GM23338 (cell line): ENCODE measurements at regions not wholly inside any gene's neighbourhood (a gene's known extent, or its start where the extent isn't known, plus 50 kb on each side); places are given as distances from the start of the nearest gene placed in this dataset.

Source experiments
- CREB1 ChIP-seq: fragments of 250-450 bp; sonication (Bioruptor Pico); IDR thresholded peaks from 2 replicates; pipeline ENCODE4 v1.5.0; 2020; ENCODE audit warnings: low read depth, mild to moderate bottlenecking, moderate library complexity
- EZH2 ChIP-seq: fragments of 200-600 bp; sonication (generic); IDR thresholded peaks from one replicate; pipeline ENCODE4 v1.8.0; 2017; ENCODE audit warnings: antibody characterized with exemption, mild to moderate bottlenecking, low read depth; ENCODE audit not compliant: unreplicated experiment
- EZH2phosphoT487 ChIP-seq: fragments of 200-600 bp; sonication (generic); IDR thresholded peaks from one replicate; pipeline ENCODE4 v1.8.1; 2018; ENCODE audit warnings: antibody characterized with exemption; ENCODE audit not compliant: unreplicated experiment
- NANOG ChIP-seq: IDR thresholded peaks from 2 replicates; pipeline ENCODE4 v1.6.1; 2016; ENCODE audit warnings: antibody characterized with exemption, borderline replicate concordance
- POLR2AphosphoS5 ChIP-seq: IDR thresholded peaks from 2 replicates; pipeline ENCODE4 v1.6.1; 2016; ENCODE audit warnings: antibody characterized with exemption, low read depth
- STAT1 ChIP-seq: IDR thresholded peaks from one replicate; pipeline ENCODE4 v1.6.1; 2016; ENCODE audit warnings: antibody characterized with exemption; ENCODE audit not compliant: unreplicated experiment
- ZNF114 ChIP-seq: fragments of 250-450 bp; sonication (Bioruptor Pico); IDR thresholded peaks from 2 replicates; pipeline ENCODE4 v1.5.0; 2020; ENCODE audit warnings: mild to moderate bottlenecking, moderate library complexity
- ZNF331 ChIP-seq: fragments of 250-450 bp; sonication (Bioruptor Pico); IDR thresholded peaks from 2 replicates; pipeline ENCODE4 v1.5.0; 2020; ENCODE audit warnings: low read depth, mild to moderate bottlenecking, moderate library complexity
- TF ChIP-seq, protein P1 (sequence below): fragments of 250-450 bp; sonication (Bioruptor Pico); IDR thresholded peaks from 2 replicates; pipeline ENCODE4 v1.5.0; 2020; ENCODE audit warnings: mild to moderate bottlenecking, moderate library complexity
- TF ChIP-seq, protein P2 (sequence below), 2 experiments: fragments of 200-600 bp in 1 of 2; sonication (generic) in 1 of 2; conservative IDR thresholded peaks; 2 replicates each; pipeline versions ENCODE4 v1.5.1 to v1.6.1; 2016 to 2017; ENCODE audit warnings: antibody characterized with exemption in 2 of 2, low read depth in 2 of 2, mild to moderate bottlenecking in 2 of 2, moderate library complexity in 1 of 2
- TF ChIP-seq, protein P3 (sequence below): IDR thresholded peaks from 2 replicates; pipeline ENCODE4 v1.6.1; 2016; ENCODE audit warnings: antibody characterized with exemption

DNA sequence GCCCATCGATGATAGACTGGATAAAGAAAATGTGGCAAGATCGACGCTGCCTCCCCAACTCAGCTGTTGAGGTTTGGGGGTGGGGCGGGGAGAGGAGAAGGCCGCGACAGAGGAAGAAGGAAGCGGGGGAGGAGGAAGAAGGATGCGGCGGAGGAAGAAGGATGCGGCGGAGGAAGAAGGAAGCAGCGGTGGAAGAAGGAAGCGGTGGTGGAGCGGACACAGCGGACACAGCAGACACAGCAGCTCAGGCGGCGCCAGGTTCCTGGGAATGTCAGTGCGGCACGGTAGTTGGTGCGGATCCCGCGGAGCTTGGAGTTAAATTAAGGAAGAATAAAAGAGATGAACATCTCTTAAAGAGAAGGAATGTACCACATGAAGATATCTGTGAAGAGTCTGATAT is 163.9 kb upstream of the NT5E start (continued):
- TF ChIP-seq, protein P1, sequence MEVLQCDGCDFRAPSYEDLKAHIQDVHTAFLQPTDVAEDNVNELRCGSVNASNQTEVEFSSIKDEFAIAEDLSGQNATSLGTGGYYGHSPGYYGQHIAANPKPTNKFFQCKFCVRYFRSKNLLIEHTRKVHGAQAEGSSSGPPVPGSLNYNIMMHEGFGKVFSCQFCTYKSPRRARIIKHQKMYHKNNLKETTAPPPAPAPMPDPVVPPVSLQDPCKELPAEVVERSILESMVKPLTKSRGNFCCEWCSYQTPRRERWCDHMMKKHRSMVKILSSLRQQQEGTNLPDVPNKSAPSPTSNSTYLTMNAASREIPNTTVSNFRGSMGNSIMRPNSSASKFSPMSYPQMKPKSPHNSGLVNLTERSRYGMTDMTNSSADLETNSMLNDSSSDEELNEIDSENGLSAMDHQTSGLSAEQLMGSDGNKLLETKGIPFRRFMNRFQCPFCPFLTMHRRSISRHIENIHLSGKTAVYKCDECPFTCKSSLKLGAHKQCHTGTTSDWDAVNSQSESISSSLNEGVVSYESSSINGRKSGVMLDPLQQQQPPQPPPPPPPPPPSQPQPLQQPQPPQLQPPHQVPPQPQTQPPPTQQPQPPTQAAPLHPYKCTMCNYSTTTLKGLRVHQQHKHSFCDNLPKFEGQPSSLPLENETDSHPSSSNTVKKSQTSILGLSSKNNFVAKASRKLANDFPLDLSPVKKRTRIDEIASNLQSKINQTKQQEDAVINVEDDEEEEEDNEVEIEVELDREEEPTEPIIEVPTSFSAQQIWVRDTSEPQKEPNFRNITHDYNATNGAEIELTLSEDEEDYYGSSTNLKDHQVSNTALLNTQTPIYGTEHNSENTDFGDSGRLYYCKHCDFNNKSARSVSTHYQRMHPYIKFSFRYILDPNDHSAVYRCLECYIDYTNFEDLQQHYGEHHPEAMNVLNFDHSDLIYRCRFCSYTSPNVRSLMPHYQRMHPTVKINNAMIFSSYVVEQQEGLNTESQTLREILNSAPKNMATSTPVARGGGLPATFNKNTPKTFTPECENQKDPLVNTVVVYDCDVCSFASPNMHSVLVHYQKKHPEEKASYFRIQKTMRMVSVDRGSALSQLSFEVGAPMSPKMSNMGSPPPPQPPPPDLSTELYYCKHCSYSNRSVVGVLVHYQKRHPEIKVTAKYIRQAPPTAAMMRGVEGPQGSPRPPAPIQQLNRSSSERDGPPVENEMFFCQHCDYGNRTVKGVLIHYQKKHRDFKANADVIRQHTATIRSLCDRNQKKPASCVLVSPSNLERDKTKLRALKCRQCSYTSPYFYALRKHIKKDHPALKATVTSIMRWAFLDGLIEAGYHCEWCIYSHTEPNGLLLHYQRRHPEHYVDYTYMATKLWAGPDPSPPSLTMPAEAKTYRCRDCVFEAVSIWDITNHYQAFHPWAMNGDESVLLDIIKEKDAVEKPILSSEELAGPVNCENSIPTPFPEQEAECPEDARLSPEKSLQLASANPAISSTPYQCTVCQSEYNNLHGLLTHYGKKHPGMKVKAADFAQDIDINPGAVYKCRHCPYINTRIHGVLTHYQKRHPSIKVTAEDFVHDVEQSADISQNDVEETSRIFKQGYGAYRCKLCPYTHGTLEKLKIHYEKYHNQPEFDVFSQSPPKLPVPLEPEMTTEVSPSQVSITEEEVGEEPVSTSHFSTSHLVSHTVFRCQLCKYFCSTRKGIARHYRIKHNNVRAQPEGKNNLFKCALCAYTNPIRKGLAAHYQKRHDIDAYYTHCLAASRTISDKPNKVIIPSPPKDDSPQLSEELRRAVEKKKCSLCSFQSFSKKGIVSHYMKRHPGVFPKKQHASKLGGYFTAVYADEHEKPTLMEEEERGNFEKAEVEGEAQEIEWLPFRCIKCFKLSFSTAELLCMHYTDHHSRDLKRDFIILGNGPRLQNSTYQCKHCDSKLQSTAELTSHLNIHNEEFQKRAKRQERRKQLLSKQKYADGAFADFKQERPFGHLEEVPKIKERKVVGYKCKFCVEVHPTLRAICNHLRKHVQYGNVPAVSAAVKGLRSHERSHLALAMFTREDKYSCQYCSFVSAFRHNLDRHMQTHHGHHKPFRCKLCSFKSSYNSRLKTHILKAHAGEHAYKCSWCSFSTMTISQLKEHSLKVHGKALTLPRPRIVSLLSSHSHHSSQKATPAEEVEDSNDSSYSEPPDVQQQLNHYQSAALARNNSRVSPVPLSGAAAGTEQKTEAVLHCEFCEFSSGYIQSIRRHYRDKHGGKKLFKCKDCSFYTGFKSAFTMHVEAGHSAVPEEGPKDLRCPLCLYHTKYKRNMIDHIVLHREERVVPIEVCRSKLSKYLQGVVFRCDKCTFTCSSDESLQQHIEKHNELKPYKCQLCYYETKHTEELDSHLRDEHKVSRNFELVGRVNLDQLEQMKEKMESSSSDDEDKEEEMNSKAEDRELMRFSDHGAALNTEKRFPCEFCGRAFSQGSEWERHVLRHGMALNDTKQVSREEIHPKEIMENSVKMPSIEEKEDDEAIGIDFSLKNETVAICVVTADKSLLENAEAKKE (CRISPR knock-in tag) = no peak
- TF ChIP-seq EZH2 = no peak
- TF ChIP-seq, protein P2, sequence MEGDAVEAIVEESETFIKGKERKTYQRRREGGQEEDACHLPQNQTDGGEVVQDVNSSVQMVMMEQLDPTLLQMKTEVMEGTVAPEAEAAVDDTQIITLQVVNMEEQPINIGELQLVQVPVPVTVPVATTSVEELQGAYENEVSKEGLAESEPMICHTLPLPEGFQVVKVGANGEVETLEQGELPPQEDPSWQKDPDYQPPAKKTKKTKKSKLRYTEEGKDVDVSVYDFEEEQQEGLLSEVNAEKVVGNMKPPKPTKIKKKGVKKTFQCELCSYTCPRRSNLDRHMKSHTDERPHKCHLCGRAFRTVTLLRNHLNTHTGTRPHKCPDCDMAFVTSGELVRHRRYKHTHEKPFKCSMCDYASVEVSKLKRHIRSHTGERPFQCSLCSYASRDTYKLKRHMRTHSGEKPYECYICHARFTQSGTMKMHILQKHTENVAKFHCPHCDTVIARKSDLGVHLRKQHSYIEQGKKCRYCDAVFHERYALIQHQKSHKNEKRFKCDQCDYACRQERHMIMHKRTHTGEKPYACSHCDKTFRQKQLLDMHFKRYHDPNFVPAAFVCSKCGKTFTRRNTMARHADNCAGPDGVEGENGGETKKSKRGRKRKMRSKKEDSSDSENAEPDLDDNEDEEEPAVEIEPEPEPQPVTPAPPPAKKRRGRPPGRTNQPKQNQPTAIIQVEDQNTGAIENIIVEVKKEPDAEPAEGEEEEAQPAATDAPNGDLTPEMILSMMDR (conservative IDR thresholded peaks at IDR 0.05; ENCODE audit: low read depth in 2 of 2) = no peak
- TF ChIP-seq STAT1 = no peak
- TF ChIP-seq ZNF114 (CRISPR knock-in tag) = no peak
- no peak for TF ChIP-seq POLR2AphosphoS5
- TF ChIP-seq, protein P3, sequence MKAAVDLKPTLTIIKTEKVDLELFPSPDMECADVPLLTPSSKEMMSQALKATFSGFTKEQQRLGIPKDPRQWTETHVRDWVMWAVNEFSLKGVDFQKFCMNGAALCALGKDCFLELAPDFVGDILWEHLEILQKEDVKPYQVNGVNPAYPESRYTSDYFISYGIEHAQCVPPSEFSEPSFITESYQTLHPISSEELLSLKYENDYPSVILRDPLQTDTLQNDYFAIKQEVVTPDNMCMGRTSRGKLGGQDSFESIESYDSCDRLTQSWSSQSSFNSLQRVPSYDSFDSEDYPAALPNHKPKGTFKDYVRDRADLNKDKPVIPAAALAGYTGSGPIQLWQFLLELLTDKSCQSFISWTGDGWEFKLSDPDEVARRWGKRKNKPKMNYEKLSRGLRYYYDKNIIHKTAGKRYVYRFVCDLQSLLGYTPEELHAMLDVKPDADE = no peak
- TF ChIP-seq EZH2phosphoT487 = no peak
- no peak for TF ChIP-seq CREB1 (CRISPR knock-in tag)
- TF ChIP-seq NANOG = no peak
- no peak for TF ChIP-seq ZNF331 (CRISPR knock-in tag)
